DND-41 (cell line): ENCODE measurements at regions not wholly inside any gene's neighbourhood (a gene's known extent, or its start where the extent isn't known, plus 50 kb on each side); places are given as distances from the start of the nearest gene placed in this dataset.

Experiments
- EZH2 ChIP-seq: IDR thresholded peaks from 3 replicates; pipeline ENCODE4 v1.6.1; 2012; ENCODE audit warnings: borderline replicate concordance, low read depth, mild to moderate bottlenecking, moderate library complexity, low read length, inconsistent platforms; ENCODE audit not compliant: severe bottlenecking
- TF ChIP-seq, protein P1 (sequence below): IDR thresholded peaks from 2 replicates; pipeline ENCODE4 v1.5.1; 2012; ENCODE audit warnings: borderline replicate concordance, low read length, moderate library complexity, mild to moderate bottlenecking; ENCODE audit not compliant: poor library complexity, severe bottlenecking; ENCODE audit errors: extremely low read depth

DNA sequence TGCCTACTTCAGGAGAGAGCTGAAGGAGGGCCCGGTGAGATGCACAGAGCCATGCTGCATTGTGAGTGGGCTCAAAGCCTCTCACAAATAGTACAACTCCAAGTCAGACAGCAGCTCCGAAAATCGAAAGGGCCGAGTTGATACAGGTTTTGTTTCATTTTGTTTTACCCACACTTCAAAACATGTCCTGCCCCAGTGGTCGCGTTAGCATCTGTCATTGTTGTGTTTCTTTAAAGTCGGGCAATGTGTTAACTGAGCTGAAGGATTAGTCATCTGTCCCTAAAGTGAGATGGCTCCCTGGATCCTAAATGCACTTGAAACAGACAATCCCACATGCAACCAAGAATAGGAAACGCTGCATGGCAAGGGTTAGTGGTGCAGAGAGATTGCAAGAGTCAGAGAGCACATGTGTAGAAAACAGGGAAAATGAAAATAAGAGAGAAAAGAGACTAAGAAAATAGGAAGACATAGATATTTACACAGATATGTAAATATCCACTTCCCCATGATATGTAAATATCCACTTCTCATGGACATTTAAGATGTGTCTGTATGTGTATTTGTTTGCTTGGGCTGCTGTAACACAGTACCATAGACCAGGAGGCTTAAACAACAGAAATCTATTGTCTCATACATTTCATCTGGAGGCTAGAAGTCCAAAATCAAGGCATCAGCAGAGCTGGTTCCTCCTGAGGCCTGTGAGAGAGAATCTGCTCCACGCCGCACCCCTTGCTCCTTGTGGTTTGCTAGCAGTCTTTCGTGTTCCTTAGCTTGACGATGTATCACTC lies 131.4 kb upstream of the RAB4A start:
- TF ChIP-seq, protein P1, sequence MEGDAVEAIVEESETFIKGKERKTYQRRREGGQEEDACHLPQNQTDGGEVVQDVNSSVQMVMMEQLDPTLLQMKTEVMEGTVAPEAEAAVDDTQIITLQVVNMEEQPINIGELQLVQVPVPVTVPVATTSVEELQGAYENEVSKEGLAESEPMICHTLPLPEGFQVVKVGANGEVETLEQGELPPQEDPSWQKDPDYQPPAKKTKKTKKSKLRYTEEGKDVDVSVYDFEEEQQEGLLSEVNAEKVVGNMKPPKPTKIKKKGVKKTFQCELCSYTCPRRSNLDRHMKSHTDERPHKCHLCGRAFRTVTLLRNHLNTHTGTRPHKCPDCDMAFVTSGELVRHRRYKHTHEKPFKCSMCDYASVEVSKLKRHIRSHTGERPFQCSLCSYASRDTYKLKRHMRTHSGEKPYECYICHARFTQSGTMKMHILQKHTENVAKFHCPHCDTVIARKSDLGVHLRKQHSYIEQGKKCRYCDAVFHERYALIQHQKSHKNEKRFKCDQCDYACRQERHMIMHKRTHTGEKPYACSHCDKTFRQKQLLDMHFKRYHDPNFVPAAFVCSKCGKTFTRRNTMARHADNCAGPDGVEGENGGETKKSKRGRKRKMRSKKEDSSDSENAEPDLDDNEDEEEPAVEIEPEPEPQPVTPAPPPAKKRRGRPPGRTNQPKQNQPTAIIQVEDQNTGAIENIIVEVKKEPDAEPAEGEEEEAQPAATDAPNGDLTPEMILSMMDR = no peak
- no peak for TF ChIP-seq EZH2
